GM18508 (cell line): ENCODE measurements at regions not wholly inside any gene's neighbourhood (a gene's known extent, or its start where the extent isn't known, plus 50 kb on each side); places are given as distances from the start of the nearest gene placed in this dataset.

Experiments used
- ATAC-seq: cut with Tn5 transposase; IDR thresholded peaks from one replicate; pipeline ENCODE4 v1.9.1; 2021; ENCODE audit warnings: moderate number of reproducible peaks; ENCODE audit not compliant: insufficient read depth, unreplicated experiment

DNA sequence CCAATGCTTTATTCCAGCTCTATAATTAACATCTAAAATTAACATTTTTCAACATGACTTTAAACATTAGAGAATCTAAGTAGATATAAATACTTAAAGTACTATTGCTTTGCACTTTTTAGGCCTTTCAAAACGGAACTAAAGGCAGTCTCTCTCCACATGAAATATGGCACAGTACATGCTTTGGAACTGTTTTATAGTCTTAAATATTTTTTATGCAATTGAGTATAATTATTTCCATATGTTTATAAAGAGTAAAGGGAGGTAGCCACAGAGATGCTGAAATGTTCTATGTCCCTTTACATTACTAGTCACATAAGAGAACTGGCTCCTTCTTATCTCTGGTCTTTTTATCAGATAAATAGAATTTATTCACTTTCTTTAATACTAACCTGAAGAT lies 674.0 kb downstream of the PLCL1 start:
- no peak for ATAC-seq

DNA sequence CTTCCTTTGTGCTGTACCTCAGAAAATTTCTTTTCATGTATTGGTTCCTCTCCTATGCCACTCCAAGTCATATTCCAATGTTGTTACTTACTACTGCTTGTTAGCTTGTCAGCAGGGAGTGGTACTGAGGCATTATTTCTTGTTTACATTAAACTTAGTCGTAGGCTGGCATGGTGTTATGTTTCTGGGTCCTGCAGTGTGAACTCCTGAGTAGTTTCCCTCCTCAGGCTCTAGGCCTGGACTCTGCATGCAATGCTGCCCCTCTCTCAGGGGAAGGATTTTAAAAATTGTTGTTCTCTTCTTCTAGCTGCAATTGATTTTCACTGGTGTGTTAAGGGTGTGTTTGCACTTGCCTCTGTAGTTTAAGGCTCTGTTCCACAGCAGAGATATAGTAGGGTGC lies 671.6 kb downstream of the PLCL1 start:
- no peak for ATAC-seq

DNA sequence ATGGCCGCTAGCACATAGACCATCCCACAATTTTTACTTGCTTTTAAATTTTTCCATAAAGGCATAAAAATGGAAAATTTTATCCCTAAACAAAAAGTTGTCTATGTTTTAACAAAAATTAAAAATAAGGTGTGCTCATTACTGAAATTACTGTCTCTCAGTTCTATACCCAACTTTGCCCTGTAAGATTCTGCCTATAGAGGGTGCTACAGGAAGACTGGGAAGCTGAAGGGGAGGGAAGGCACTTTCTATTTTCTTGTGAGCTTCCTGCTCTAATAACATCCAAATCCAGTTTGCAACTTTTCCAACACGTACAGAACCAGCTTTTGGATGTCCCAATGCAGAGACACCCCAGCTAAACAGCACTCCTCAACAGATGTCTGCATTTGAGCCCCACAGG lies 666.9 kb downstream of the PLCL1 start:
- no peak for ATAC-seq

DNA sequence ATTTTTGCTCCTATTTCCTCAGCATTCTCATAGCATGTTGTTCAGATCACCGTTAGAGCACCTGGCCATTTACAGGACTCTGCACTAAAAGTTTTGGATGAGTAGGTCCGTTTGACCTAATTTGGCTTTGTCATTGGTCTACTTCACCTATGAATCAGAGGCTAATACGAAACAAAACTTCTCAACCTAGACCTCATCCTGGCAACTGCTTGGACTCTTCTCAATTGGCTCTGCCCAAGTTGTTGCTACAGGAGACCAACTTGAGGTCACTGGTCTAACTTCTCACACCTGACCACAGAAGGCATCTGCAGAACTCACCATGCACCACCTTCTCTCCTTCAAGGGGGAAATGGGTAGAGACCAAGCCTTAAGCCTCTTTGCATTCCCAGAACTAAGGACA lies 663.7 kb downstream of the PLCL1 start:
- no peak for ATAC-seq

DNA sequence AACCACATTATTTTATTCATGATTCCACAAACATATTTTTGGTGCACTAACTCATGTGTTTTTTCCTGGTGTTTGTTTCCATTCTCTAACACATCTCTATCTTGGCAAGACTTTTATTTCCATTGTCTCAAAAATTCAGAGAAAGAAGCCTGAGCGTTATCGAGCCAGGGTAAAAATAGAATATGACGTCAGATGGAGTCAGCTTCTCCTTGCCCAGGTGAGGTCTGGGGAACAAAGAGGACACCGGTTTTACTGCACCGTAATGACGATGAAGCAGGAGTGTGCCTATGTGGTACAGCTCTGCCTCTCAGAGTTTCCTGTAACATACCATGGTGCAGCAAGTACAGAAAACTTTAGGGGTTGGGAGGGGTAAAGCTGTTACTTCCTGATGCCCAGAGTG lies 661.6 kb downstream of the PLCL1 start:
- no peak for ATAC-seq

DNA sequence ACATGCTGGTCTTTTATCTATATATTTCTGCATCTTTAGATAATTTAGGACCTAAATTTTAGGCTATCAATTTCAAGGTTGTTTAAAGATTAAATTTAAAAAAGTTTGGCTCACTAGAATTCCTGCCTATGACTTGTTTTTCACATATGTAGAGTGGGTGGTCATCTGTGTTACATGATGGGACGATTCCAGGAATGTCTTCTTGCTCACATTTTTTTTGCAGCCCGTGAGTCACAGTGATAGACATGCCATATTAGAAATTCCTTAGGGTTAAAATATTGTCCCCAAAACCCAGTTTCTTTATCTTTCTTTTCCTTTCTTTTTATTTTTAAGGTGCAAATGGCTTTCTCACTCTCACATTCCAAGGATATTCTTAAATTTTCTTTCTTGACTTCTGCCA lies 652.0 kb downstream of the PLCL1 start:
- no peak for ATAC-seq

DNA sequence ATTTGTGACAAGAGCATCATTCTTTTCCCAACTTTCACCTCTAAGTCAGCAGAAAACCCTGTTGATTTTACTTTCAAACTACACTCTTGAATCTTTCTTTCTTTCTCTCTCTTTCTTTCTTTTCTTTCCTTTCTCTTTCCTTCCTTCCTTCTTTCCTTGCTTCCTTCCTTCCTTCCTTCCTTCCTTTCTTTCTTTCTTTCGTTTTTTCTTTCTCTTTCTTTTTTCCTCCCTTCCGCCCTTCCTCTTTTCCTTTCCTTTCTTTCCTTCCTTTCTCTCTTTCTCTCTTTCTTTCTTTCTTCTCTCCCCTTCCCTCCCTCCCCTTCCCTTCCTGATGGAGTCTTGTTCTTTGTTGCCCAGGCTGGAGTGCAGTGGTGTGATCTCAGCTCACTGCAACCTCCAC lies 649.5 kb downstream of the PLCL1 start:
- ATAC-seq: no peak

DNA sequence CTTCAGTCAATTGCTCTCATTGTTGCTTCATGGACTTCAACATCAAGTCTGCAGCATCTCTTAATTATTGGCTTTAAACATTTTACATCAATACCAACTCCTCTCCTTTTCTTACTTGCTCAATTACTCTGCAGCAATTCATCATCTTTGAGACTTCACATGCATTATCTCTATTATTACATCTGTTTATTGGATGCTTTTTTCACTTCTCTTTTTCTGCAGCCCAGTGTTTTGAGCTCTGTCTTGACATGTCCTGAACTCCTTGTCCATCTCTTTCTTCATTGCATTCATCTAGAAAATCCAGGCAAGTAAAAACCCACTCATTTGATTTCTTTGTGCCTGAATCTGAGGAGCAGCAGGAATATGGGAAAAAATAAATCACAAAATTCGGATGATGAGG lies 647.9 kb downstream of the PLCL1 start:
- no peak for ATAC-seq

DNA sequence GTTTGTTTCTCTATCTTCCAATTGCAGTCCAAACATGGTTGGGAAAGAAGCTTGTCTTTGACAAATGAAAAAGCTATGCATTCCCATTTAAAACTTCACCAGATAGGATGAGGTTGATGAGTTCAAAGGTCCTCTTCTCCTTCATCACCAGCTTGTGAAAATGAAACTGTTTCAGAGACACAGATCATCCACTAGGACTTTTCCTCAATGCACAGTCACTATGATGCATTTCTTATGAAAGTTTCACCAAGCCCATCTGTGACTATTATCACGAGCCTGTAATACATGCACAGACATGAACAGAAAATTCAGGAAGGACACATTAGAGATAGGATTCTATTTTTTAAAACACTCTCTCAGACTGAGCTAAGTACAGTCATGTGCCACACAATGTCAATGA lies 644.4 kb downstream of the PLCL1 start:
- no peak for ATAC-seq

DNA sequence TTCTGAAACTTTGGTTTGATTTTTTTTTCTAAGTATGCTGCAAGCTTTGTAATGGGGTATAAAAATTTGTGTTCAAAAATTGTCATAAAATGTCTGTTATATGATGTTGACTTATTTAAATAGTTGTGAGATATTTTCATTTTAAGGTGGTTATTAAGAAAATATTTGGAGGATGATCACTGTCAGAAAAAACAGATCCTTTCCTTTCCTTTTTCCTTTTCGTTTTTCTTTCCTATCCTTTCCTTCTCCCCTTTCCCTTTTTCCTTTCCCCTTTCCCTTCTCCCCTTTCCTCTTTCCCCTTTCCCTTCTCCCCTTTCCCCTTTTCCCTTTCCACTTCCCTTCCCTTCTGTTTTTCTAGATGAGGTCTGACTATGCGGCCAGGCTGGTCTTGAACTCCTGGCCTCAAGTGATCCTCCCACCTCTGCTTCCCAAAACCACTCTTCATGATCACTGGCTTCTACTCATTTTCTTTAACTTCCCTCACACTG lies 640.5 kb downstream of the PLCL1 start:
- no peak for ATAC-seq

DNA sequence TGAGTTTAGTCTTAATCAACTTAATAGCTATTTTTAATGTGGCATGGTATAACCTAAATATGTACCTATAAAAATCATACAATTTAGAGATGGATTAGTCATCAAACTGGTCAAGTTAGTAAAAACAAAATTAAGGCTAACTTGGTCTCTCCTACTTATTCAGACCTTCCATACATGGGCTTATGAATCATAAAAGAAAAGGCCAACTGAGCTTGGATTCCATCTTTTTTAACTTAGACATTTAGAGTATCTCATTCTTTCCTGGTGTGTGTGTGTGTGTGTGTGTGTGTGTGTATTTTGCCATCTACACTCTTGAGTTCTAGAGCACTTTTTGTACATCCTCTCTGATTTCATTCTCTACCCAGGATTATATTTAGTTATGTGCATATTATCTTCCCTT lies 637.5 kb downstream of the PLCL1 start:
- no peak for ATAC-seq

DNA sequence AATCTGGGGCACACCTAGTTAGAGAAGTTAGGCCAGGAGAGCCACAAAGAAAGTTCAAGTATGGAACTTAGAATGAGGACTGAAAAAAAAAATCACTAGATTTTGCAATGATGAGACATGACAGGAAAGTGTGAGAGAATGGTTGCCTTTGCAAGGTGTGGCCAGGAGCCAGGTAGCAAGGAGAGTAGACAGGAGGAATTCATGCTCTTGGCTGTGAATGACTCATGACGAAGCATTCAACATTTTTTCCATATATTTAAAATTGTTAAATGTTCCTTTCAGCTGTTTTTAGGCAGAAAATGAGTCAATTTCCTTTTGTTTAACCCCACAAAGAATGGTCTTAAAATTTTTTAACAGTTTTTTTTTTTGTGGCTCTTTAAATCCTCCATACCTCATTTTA lies 636.9 kb downstream of the PLCL1 start:
- ATAC-seq: no peak

DNA sequence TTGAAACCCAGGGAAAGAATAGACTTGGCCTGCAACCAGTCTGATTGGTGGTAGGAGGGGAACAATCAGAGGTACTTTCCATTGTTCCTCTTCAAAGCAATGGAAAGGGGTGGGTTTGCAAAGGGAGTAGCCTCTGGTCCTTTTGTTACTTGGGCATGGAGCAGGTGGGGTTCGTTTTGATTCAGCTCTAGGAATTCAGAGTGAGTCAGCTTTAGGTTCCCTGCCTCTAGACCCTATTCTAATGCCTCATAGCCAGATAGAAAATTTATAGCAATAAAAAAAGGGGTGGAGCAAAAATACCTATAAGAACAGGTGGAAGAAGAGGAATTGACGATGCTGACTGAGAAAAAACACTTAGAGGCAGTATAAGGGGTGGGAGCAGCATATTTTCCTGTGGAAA lies 636.4 kb downstream of the PLCL1 start:
- no peak for ATAC-seq

DNA sequence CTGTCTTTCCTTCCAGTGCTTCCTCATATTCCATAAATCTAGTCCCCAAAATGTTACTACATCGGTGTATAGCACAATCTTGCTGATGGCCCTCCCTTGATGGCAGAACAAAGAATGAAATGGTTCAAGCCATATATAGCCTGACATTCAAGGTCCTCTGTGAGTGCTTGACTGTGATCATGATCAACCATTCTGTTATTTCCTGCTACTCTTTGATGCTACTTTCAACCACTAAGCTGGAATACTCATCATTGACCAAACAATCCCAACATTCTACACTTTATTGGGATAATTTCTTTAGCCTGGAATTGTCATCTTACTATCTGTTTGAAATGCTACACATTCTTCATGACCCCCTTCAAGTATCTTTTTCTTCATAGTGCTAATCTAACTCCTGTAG lies 633.9 kb downstream of the PLCL1 start:
- ATAC-seq: no peak

DNA sequence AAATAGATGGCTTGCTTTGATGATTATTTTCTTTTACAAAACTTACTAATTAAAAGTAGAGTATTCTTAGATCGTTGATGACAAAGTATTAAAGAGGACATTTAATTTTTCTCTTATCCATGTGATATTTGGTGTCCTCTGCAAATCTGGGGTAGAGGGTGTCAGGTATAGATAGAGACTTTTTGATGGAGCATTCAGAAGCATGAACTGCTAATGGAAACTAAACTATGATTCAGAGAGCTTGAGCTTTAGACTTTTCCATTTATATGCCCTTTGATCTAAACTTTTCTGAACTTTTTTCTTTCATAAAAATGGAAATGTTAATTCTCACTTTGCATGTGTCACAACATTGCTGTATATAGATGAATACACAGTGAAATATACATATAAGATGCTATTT lies 619.7 kb downstream of the PLCL1 start:
- ATAC-seq: no peak

DNA sequence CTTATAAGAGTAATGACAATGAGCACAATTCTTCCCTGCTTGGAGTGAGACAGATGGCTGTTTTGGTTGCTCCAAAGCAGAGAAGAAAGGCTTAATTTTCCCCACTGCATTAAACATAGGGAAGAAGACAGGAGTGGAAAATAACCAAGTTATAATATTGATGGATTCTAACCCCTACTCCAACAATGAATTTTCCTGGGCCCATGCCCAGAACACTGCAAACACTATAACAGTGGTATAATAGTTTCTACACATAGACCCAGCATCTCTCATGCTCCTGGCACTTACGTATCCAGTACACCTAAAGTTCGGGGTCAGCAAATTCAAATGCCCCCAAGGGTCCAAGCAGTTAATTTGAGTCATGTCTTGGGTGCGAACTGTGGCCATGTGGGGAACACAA lies 613.4 kb downstream of the PLCL1 start:
- ATAC-seq: no peak

DNA sequence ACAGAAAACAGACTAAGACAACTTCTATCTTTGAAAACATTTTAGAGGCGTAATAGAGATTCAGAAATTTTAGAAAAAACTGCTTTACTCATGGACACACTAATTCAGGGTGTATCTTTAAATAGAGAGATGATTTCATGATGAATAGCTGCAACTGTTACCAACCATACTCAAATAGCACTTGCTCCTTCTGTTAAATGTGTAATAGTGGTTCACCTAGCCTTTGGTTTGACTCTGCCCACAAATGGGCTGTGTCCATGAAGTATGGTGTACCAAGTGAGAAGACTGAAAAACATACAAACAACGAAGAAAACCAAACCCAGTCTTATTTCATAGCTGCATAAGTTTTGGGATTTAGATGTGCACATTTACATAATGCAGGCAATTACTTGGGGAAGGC lies 610.6 kb downstream of the PLCL1 start:
- ATAC-seq: no peak

DNA sequence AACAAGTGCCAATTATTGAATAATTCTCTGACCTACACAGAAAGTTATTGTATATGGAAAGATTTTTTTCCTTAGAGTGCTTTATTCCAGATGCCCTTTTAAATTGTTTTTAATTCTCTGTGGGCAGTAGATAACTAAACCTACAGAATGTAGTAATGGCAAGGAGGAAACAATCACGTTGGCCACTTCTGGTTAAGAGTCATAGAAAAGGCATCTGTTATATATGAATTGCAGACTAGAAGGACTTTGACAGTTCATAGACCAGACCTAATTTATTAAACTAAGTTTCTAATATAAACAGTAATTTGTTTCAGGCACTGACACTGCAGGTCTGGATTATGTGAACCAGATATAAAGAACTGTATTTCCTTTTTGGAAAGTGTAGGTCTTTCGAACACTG lies 607.5 kb downstream of the PLCL1 start:
- no peak for ATAC-seq

DNA sequence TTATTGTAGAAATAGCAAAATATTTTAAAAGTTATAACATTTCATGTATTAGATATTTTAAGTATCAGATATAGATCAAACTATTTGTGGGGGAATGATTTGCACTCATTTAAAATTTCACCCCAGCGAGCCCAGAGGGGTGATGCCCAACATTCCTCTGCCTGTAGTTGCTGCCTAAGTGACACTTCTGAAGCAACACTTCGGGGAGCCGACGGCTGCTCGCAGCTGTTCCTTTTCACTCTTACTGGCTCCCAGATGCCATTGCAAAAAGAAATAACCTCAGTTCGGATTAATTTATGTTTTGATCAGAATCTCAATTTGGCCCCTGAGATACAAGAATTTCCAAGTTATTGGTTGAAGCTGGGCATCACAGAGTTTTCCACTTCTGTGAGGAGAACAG lies 603.8 kb downstream of the PLCL1 start:
- ATAC-seq: no peak

DNA sequence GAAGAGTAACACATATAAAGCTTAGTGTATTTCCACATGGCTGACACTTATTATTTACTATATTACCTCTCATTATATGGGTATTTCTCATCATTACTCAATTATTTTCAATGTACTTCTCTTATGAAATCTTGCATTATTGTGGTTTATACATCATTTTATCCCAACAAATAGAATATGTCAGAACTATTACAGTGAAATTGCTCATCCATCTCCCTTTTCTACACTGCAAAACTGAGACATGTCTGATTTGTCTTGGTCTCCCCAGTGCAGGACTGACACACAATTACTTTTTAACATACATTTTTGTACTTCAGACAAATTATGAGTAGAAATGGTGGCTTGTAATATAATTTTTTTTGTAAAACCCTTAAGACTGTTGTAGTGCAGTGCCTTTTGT lies 600.9 kb downstream of the PLCL1 start:
- ATAC-seq: no peak

DNA sequence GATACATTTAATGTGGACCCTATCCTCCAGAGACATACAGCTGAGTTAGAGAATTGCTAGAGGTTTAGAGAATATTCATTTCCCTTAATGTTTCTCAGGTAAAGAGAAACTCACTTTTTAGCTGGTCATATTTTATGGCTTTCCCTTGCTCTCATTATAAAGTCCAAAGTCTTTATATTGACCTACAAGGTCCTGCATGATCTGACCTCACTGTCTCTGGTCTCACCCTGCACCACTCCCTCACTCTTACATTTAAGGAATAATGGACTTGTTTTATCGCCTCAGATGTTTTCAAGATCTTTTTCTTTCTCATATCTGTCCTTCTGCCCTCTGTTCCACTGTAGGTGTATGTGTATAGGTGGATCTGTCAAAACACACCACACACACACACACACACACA lies 597.3 kb downstream of the PLCL1 start:
- ATAC-seq: no peak

DNA sequence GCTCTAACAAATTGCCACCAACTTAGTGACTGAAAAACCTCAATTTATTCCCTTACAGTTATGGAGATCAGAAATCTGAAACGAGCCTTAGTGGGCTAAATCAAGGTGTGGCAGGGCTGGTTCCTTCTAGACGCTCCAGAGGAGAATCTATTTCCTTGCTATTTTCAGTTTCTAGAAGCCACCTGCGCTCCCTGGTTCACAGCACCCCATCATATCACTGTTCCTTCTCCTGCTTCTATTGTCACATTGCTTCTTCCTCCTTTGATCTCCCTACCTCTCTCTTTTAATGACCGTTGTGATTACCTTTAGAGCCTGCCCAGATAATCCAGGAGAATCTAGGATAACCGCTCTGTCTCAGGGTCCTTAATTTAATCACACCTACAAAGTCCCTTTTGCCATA lies 596.6 kb downstream of the PLCL1 start:
- no peak for ATAC-seq

DNA sequence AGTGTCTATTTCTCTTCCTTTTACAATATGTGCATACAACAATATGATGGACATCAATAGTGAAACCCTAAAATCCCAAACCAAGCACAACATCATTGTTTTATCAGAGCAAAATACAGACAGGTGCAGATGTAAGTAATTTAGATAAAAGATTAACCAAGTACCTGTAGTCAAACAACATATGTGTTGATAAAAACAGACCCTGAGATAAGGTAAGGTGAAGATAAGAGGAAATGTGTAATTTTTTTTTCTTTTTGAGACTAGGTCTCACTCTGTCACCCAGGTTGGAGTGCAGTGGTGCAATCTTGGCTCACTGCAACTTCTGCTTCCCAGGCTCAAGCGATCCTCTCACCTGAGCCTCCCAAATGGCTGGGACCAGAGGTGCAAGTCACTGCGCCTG lies 589.8 kb downstream of the PLCL1 start:
- ATAC-seq: no peak
